ENCODE measurements at regions not wholly inside any gene's neighbourhood (a gene's known extent, or its start where the extent isn't known, plus 50 kb on each side); places are given as distances from the start of the nearest gene placed in this dataset.
"Not testable (repeated sequence)": the region's sequence is repeated elsewhere in the genome, so short reads cannot be mapped to it uniquely, and the experiment has no call there.

GRCh38 chr7:109476409-109476808 lies 906.7 kb downstream of the DNAJB9 start:
- Histone ChIP-seq H3K36me3 (no peaks in the 10 kb centered on the region), H3K9me3 (no peaks in the 10 kb centered on the region), H3K27me3 (no peaks in the 10 kb centered on the region), H3K4me1 (no peaks in the 10 kb centered on the region), H3K4me3 (no peak overlapping the region), H3K27ac (replicated peaks in 1 of 4) (no peak overlapping the region)
- intact Hi-C loops (cut with DNase I) = no loop called here
- DNase-seq (ENCODE audit: extremely low spot score) = no peak
- 76% methylated on average over 3 of the region's 3 CpGs for WGBS
- TF ChIP-seq POLR2AphosphoS5 (IDR thresholded peaks at IDR 0.05) = no peak
- TF ChIP-seq, protein P1, sequence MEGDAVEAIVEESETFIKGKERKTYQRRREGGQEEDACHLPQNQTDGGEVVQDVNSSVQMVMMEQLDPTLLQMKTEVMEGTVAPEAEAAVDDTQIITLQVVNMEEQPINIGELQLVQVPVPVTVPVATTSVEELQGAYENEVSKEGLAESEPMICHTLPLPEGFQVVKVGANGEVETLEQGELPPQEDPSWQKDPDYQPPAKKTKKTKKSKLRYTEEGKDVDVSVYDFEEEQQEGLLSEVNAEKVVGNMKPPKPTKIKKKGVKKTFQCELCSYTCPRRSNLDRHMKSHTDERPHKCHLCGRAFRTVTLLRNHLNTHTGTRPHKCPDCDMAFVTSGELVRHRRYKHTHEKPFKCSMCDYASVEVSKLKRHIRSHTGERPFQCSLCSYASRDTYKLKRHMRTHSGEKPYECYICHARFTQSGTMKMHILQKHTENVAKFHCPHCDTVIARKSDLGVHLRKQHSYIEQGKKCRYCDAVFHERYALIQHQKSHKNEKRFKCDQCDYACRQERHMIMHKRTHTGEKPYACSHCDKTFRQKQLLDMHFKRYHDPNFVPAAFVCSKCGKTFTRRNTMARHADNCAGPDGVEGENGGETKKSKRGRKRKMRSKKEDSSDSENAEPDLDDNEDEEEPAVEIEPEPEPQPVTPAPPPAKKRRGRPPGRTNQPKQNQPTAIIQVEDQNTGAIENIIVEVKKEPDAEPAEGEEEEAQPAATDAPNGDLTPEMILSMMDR (IDR thresholded peaks at IDR 0.05) = no peak
- no peak for TF ChIP-seq POLR2A (IDR thresholded peaks at IDR 0.05; ENCODE audit: low read depth)
- TF ChIP-seq EP300 (IDR thresholded peaks at IDR 0.05) = no peak

DNA sequence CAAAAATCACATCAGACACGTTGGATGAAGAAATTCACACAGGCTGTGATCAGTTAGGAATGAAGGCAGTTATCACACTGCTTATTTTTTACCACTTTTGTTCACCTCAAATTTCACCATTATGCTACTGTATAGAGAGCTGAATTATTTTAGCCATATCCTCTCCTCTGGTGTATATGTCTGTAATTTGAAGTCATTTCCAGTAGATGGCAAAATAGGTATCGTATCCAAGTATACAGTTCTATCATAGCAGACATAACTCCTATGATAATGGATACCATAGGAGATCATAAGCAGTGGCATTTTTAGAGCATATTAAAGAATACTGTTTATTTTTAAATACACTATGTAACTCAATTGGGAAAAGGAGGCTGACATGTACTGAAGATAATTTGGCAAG lies 909.7 kb downstream of the DNAJB9 start:
- intact Hi-C loops (cut with DNase I) = no loop called here
- H3K9me3 ChIP-seq = no peaks in the 10 kb centered on the region
- DNase-seq (ENCODE audit: extremely low spot score) = no peak
- no peak overlapping the region for H3K27ac ChIP-seq (replicated peaks in 1 of 4)
- WGBS = 54% methylated on average over 2 of the region's 2 CpGs
- no peaks in the 10 kb centered on the region for H3K4me1 ChIP-seq
- no peak overlapping the region for H3K4me3 ChIP-seq
- no peaks in the 10 kb centered on the region for H3K36me3 ChIP-seq
- H3K27me3 ChIP-seq = no peaks in the 10 kb centered on the region
- TF ChIP-seq POLR2AphosphoS5 (IDR thresholded peaks at IDR 0.05) = no peak
- TF ChIP-seq POLR2A (IDR thresholded peaks at IDR 0.05; ENCODE audit: low read depth) = no peak
- TF ChIP-seq, protein P1 (IDR thresholded peaks at IDR 0.05) = no peak
- no peak for TF ChIP-seq EP300 (IDR thresholded peaks at IDR 0.05)

DNA sequence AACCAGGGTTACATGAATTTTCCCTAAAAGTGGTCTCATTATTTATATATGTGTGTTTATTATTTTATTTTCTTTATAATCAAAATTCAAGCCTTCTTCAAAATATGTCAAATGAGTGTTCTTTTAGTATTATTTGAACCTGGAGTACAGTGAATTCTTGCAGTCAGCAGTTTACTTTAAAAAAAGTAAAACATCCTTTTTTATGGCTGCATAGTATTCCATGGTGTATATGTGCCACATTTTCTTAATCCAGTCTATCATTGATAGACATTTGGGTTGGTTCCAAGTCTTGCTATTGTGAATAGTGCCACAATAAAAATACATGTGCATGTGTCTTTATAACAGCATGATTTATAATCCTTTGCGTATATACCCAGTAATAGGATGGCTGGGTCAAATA lies 920.9 kb downstream of the DNAJB9 start:
- DNase-seq (ENCODE audit: extremely low spot score) = not testable (repeated sequence)

DNA sequence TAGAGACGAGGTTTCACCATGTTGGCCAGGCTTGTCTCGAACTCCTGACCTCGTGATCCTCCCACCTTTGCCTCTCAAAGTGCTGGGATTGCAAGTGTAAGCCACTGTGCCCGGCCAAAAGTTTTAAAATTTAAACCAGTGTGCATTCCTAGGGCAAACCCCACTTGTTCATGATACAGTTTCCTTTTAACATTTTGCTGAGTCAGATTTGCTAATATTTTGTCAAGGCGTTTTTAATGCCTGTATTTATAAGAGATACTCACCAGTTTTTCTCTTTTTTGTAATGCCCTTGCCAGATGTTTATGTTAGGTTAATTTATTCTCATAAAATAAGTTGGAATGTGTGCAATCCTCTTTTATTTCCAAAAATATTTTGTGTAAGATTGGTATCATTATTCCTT lies 927.4 kb downstream of the DNAJB9 start:
- H3K27ac ChIP-seq (replicated peaks in 1 of 4) = no peak overlapping the region
- H3K9me3 ChIP-seq = no peaks in the 10 kb centered on the region
- no peaks in the 10 kb centered on the region for H3K27me3 ChIP-seq
- intact Hi-C loops (cut with DNase I) = no loop called here
- no peaks in the 10 kb centered on the region for H3K36me3 ChIP-seq
- no peak for DNase-seq (ENCODE audit: extremely low spot score)
- no peaks in the 10 kb centered on the region for H3K4me1 ChIP-seq
- WGBS = 76% methylated on average over 5 of the region's 5 CpGs
- TF ChIP-seq POLR2A (IDR thresholded peaks at IDR 0.05; ENCODE audit: low read depth) = no peak
- H3K4me3 ChIP-seq = no peak overlapping the region

More for the DNA sequence above, 920.9 kb downstream of the DNAJB9 start:
- H3K4me3 ChIP-seq; intact Hi-C loops (cut with DNase I); H3K27me3 ChIP-seq; H3K9me3 ChIP-seq; H3K36me3 ChIP-seq; H3K27ac ChIP-seq (replicated peaks in 1 of 4); H3K4me1 ChIP-seq: not testable (repeated sequence)
- 100% methylated on average over 1 of the region's 1 CpG for WGBS

DNA sequence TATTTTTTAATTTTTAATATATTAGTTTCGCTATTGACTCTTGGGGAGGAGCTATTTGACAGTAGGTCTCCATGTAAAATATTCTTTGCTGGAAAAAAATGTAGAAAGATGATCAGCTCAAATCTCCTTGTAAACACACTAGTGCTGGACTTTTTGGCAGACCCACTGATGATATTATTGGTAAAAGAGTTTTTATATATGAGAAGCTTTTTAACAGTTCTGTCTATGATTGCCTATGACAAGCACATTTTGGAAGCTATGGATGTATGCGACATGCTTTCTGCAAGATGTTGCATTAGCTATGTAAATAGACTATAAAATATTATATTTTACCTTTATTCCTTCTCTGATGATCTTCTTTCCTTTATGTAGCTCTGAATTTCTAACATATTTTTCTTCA lies 928.5 kb downstream of the DNAJB9 start:
- intact Hi-C loops (cut with DNase I) = no loop called here
- H3K4me1 ChIP-seq = no peaks in the 10 kb centered on the region
- no peaks in the 10 kb centered on the region for H3K27me3 ChIP-seq
- no peak overlapping the region for H3K27ac ChIP-seq (replicated peaks in 1 of 4)
- no peaks in the 10 kb centered on the region for H3K9me3 ChIP-seq
- no peaks in the 10 kb centered on the region for H3K36me3 ChIP-seq
- no peak overlapping the region for H3K4me3 ChIP-seq
- WGBS = 91% methylated on average over 2 of the region's 2 CpGs
- no peak for DNase-seq (ENCODE audit: extremely low spot score)
- TF ChIP-seq EP300 (IDR thresholded peaks at IDR 0.05) = no peak
- no peak for TF ChIP-seq POLR2A (IDR thresholded peaks at IDR 0.05; ENCODE audit: low read depth)
- TF ChIP-seq, protein P1 (IDR thresholded peaks at IDR 0.05) = no peak
- TF ChIP-seq POLR2AphosphoS5 (IDR thresholded peaks at IDR 0.05) = no peak

- TF ChIP-seq POLR2AphosphoS5 (IDR thresholded peaks at IDR 0.05) (no peak), EP300 (IDR thresholded peaks at IDR 0.05) (no peak), POLR2A (IDR thresholded peaks at IDR 0.05; ENCODE audit: low read depth) (no peak)
- TF ChIP-seq, protein P1 (IDR thresholded peaks at IDR 0.05) = no peak
- 83% methylated on average over 2 of the region's 2 CpGs for WGBS
Observed at GRCh38 chr7:109503421-109503820, 933.7 kb downstream of the DNAJB9 start.

More at GRCh38 chr7:109503421-109503820, 933.7 kb downstream of the DNAJB9 start:
- Histone ChIP-seq H3K36me3 (no peaks in the 10 kb centered on the region), H3K4me1 (no peaks in the 10 kb centered on the region), H3K27me3 (no peaks in the 10 kb centered on the region), H3K27ac (replicated peaks in 1 of 4) (no peak overlapping the region), H3K4me3 (no peak overlapping the region), H3K9me3 (no peaks in the 10 kb centered on the region)
- intact Hi-C loops (cut with DNase I) = no loop called here
- no peak for DNase-seq (ENCODE audit: extremely low spot score)

Measured in esophagus muscularis mucosa (tissue), 4 donors.